Umbilical cord (tissue), 1 donor: ENCODE measurements at regions not wholly inside any gene's neighbourhood (a gene's known extent, or its start where the extent isn't known, plus 50 kb on each side); places are given as distances from the start of the nearest gene placed in this dataset.
"Not testable (repeated sequence)": the region's sequence is repeated elsewhere in the genome, so short reads cannot be mapped to it uniquely, and the experiment has no call there.

Source experiments
- DNase-seq: peaks from one replicate; pipeline ENCODE4 v3.0.0-alpha.2; 2015; ENCODE audit warnings: low spot score

DNA sequence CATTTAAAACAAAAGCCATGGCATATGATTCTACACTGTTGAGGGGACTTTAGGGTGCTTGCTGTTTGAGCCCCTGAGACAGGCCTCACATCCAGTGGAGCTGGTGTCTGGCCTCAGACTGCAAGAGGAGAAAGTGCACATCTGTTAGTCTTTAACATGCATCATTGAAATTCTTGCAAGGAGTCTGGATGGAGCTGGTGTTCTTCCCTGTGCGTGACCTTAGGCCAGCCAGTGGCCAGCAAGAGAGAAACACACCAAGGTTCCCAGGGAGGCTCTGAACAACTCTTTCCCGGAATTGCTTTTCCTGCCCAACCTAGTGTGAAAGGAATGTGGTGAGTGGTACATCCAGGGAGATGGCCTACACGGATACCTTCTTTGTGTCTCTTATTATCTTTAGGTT, 282.8 kb upstream of the TNC start:
- peak; percentile 26 for DNase-seq

DNA sequence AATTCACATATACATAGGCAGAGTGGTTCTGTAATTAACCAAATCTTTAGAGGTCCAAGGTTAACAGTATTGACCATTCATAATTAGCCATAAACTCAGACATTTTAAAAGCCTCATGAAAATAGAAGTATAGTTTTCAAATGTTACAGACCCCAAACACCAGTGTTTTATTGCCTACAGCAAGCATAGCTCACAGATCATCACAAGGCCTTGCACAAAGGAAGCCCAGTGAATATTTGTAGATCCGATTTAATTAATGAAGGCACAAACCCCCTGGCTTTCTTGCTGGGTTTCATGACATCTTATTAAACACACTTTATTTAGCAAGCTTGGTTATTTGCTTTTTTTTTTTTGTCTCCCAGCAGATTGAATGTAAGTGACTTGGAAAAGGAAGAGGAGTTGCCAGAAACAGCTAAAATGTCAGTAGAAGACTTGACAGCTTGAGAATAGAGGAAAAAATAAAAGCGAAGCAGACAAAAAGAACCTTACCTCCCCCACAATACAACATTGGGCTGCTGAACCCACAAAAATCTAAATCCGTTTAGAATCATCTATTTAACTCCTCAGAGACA, 283.9 kb upstream of the TNC start:
- no peak for DNase-seq

DNA sequence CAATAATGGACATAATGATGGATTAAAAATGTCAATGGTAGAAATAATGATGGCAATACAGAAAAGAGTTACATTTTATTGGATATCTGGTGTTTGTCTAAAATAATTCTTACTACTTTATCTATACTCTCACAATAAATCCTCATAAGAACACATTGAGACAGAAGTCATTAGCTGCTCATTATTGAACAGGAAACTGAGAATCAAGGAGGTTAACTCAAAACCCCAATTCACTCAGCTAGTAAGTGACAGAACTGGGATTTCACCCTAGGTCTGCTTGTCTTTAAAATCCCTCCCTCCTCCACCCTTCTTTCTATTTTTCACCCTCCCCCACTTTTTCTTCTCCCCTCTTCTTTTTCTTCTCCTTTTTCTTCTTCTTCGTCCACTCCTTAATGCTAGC, 285.8 kb upstream of the TNC start:
- DNase-seq = no peak

DNA sequence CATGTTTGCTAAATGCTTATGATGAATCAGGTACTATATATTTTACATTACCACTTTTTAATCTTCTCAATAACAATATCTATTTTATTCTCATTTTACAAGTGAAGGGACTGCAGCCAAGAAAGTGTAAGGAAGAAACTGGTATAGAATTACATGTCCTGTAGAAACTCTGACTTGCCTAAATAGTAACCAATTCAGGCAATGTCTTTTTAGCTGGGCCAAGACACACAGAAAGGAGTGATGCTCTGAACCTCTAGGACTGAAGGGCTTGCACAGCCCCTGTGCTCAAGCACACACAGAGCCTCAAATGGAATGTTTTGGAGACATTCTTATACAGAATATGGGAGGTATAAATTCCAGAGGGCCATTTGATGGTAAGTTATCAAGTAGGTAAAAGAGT, 286.4 kb upstream of the TNC start:
- DNase-seq = no peak

DNA sequence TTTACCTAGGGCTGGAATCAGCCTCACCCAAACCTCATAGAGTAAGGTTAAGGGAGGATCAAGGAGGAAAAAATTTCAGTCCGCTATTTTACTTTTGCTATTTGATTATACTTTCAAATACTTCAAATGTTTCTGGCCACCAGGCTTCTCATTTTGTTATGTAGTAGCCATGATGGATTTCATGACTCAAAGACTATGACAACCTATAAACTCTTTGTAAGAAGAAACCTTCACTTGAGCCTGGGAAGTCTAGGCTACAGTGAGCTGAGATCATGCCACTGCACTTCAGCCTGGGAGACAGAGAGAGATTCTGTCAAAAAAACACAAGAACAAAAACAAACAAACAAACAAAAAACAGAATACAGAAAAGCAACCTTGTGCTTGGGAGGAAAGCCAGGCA, 293.6 kb upstream of the TNC start:
- no peak for DNase-seq

DNA sequence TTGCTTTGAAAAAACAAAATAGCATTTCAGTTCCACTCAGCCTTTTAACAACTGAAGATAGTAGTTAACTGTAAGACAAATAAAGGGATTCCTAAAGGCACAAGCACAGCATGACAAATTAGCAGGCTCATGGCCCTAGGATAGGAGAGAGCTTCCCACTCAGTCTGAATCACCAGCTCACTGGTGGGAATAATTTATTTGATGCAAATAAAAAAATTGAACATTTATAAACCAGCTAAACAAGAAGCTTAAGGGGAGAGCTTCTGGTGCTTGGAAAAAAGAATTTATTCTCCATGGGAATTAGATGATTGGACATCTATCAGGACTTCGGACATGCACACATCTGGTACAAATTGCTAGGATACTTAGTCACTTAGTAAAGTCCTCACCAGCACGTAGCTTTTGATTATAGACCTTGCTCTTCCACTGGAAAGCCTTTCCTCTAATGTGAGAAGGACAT, 294.1 kb upstream of the TNC start:
- no peak for DNase-seq

DNA sequence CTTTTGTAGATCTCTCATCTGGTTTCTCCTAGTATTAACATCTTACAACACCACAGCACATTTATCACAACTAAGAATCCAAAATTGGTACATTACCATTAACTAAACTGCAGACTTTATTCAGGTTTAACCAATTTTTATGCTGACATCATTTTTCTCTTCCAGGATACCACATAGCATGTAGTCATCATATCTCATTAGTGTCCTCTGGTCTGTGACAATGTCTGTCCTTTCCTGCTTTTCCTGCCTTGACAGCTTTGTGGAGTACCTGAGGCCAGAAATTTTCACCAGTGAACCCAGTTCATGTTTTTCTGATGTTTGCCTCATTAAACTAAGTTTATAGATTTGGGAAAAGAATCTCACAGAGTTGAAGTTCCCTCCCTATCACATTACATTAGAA, 294.7 kb upstream of the TNC start:
- DNase-seq = no peak

DNA sequence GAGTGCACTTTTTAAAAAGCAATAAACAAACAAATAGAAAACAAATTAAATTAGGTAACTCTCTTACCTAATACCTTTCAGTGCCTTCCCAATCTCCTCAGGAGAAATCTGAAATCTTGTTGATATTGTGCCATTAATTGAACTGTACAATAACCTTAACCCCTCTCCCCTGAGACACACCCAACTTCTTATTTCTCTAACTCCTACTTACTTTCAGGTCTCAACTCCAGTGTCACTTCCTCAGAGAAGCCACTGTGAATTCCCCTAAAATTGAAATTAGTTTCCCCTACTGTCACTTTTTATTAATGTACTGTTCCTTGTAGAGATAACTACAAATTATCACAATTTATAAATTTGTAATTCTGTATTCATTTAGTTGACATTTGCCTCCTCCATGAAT, 295.3 kb upstream of the TNC start:
- DNase-seq = no peak

DNA sequence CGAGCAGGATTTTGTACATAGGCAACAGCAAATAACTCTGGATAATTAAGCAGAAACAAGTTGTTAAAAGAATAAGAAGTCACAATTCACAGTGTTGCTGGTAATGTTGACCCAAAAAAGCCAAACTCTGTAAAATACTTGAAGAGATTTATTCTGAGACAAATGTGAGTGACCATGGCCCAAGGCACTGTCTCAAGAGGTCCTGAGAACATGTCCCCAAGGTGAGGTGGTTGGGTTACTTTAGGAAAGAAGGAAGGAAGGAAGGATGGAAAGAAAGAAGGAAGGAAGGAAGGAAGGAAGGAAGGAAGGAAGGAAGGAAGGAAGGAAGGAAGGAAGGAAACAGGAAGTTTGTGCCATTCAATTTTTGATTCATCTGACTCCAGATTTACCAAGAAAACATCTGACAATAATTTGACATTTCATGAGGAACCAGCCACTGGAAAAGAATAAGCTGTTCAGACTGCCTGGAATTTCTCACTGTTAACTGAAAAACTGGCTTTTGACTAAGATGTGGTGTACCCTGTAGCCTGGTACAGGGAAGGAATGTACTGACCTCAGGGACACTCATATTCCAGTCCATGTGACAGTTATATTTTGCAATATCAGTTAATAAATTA, 295.9 kb upstream of the TNC start:
- no peak for DNase-seq

DNA sequence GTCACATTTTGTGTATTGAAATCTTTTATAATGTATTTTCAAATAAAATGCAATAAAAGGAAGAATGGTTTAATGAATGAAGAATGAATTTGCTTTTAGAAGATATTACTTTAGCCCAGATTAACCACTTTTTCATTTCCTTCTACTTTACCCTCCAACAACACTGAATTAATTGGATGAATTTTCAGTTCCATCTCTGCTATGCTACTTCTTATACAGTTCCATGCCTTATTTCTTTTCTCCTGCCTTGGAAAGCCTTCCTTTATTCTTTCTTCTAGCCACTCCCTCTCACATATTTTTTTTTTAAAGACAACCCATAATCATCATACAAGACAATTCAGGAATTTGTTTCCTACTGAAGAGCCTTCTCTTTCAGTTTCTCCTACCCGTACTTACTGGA, 296.6 kb upstream of the TNC start:
- no peak for DNase-seq

DNA sequence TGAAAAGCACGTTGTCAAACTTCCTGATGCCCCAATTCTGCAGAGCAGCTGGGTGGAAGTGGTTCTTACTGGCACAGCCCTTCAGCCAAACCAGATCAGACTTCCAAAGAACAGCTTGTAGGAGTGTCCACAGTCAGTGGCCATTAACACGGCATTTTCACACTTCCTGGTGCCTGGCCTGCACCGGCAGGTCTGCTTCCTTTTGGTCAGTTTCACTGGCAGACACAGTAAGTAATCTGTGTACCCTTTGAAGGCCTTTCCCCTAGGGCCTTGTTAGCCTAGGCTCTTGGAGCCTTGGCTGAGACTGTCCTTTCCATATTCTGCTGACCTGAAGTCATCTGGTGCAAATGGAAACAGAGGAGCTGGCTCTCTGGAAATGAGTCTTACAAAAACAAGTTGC, 297.5 kb upstream of the TNC start:
- DNase-seq = no peak

DNA sequence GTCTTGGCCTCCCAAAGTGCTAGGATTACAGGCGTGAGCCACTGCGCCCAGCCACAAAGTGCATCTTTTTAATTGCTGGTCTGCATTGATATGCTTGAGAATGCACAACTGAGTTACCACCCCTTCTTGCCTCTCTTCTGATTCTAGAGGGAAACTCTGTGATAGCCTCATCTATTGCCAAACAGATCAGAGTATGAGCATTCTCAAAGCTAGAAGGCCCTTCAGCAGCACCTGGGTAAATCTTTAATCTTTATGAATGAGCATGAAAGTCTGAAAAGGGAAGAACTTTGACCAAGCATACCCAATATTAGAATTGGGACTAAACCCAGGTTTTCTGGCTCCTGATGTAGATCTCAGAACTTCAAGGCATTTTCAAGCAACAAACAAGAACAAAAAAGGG, 298.3 kb upstream of the TNC start:
- no peak for DNase-seq

DNA sequence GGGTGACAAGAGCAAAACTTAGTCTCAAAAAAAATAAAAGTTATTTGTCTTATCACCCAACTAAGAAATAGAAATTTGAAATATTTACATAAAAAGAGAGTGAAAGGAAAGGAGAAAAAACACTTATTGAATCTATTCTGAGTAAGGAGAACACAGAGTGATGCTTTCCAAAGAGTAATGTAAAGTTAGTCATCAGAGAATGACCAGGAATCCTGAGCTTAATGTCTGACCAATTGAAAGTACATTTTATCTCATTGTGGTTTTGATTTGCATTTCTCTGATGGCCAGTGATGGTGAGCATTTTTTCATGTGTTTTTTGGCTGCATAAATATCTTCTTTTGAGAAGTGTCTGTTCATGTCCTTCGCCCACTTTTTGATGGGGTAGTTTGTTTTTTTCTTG, 300.2 kb upstream of the TNC start:
- not testable (repeated sequence) for DNase-seq

DNA sequence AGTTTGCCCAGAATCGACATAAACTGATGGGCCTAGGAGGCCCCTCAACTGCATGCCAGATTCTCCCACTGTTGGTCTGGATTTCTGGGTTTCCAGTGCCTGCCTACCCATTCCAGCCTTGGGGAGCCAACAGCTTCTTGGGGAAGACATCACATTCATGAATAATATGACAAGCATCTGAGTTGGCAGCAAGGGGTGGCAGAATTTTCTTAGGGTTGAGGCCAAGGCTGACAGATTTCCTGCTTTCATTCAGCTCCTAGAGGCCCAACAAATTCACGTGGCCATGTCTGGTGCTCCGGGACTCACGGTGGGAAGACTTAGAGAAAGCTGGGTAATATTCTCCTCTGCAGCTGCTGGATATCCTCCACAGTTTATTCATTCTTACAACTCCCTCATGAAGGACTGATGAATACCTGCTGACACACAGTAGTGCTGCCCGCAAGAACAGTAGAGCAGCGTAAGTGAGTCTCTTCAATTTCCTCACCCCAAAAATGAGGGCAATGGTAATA, 305.0 kb upstream of the TNC start:
- no peak for DNase-seq

DNA sequence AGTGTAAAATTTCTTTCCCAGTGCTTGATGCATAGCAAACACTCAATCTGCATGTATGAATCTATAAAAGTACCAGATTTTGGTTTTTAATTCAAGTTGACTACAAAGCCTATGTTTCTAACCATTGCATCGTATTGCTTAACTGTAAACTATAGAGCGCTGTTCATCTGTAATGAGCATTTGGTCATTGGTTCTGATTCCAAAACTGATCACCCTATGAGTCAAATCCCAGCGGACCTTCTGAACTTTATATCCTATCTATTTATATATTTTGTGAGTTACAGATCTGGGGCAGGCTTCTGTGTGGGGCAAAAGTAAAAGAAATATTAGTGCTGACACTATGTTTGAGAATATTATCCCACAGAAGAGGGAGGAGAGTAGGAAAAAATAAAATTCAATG, 305.7 kb upstream of the TNC start:
- DNase-seq = no peak

DNA sequence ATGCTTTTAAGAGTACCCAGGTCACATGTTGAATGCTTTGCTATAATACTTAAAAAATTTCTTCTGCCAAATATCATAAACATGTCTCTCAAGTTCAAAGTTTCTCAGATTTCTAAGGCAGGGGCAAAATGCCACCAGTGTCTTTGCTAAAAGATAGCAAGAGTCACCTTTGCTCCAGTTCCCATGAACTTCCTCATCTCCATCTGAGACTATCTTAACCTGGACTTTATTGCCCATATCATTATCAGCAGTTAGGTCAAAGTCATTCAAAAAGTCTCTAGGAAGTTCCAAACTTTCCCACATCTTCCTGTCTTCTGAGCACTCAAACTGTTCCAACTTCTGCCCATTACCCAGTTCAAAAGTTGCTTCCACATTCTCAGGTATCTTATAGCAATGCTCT, 307.6 kb upstream of the TNC start:
- DNase-seq = no peak

DNA sequence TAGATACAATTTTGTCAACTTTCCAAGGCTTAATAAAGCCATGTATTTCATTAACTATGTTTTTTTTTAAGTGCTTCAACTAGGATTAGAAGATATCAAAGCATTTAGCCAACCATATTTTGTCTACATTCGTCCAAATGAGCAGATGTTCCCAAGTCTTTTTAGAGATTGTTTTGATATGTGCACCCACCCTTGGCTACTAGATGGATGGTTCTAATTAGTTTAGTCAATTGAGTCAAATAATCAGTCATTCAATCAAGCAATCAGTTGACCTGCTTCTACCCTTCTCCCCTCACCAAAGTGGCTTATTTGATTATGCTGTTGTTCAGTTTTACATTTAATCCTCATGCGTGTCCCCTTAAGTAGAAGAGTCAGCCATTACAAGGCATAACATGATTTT, 319.5 kb upstream of the TNC start:
- DNase-seq = no peak

DNA sequence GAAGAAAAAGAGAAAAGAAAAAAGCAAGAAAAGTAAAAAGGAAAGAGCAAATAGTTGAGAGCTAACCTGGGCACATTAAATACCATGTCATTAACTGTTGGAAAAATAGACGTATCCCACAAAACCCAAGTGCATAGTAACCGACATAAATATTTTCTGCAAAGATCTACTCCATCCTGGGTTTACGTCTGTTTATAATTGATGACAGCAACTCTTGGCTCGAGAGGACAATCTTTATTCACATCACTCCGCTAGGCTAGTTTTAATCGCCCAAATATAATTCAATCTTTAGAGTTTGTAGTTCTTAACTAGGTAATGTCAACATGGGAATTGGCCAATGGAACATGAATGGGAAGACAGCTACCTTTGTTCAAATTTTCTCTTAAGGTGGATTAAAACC, 321.7 kb upstream of the TNC start:
- DNase-seq = no peak

DNA sequence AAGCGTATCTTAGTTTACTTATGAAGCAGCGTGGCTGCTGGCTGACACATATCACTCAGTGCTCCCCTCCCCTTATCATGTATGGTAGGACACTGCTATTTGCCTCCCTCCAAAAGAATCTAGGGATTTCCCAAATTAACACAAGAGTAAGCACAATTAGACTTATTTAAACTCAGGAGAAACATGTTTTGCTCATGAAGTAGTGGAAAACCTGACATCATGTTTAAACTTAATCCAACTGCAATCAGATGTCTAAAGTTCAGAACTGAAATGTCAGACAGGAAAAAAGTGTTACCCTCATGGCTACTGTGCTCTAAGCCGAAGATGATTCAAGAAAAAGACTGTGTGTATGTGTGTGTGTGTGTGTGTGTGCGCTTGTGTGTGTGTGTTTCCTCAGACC, 324.1 kb upstream of the TNC start:
- DNase-seq = peak; percentile 9

DNA sequence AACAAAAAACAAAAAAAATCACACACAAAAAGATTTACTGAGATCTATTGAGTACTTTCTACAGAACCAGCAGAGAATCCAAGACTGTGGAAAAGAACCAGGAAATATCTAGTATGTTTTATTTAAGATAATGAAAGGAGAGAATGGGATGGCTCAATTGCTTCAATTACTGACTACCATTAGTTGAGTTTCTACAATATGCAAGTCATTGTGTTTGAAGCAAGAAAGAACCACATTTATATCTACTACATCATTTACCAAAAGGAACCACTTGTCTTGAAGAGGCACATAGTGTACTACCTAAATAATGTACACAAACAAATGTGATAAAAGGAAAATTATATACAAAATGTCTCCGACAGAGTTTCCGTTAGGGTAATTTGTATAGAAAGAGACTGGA, 325.9 kb upstream of the TNC start:
- DNase-seq = no peak

DNA sequence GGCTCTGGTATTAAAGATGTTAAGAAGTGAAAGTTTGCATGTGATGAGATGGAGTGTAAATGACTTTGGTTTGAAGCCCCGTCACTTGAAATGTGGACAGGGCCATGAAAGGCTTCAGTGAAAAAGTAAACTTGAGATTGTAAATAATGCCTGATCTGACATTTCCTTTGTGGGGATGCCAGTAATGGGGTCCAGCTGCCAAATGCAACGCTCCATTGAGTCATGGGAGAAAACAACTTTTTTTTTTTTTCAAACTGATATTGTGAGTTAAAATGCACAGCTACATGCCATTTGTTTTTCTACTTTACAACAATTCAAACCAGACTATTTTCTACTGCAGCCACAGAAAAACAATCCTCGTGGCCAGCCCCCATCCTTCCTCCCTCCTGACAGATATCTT, 327.0 kb upstream of the TNC start:
- DNase-seq = no peak

DNA sequence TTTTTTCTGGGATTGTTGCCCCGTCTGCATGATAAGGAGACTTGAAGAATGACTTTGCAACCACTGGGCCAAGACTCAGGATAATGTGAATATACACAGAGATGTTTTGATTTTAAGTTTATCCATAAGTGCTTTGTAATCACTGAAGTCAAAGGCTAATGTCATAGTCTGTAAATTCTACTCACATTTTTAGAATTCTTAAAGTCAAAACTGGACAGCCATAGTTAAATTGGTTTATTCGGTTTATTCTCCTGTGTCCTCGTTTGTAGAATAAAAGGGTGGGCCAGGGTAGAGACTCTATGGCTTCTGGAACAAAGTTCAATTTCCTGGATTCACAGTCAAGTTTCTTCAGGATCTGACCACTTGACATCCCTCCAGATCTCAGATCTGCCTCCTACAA, 327.7 kb upstream of the TNC start:
- DNase-seq = peak; percentile 10

DNA sequence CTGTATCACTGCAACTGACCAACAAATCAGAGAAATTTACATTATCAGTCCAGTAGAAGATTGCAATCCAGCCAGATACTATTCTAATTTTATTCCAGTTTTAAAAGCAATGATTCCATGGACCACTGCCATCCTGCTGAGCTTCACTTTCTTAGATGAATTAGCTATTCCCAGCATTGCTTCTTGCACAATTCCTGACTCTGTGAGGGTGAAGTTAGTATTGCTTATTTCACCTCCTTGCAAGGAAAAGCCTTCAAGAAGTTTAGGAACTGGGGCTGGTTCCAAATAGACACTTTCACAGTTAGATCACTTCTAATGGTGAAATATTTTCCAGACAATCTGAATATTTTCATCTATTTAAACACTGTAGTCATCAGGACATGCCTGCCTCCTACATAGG, 338.6 kb upstream of the TNC start:
- DNase-seq = peak; percentile 48

DNA sequence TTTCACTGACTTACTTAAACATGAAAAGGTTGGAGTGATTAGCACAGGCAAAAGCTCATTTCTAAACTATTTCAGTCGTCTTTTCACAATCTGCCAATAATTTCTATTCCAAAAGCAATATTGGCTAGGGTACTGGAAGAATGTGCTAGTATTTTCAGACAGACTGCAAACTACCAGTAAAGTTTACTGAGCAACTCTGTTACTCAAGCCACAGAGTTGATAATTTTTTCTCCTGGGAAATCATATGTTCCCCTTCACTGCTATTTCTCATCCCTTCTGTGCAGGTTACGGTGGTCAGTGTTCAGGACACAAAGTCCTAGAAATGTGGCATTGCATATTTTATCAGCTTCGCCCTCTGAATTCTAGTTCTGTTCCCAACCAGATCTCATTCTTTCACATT, 343.3 kb upstream of the TNC start:
- DNase-seq = no peak
